Stomach (tissue), 8 donors: ENCODE measurements at regions not wholly inside any gene's neighbourhood (a gene's known extent, or its start where the extent isn't known, plus 50 kb on each side); places are given as distances from the start of the nearest gene placed in this dataset.
A peak's percentile ranks its signal among the peaks of the same experiment; 100 is the strongest.

ENCODE experiments used
- DNase-seq, 2 donors: peaks; one replicate each; pipeline versions ENCODE4 v3.0.0 to v3.0.0-alpha.2; 2013 to 2019
- H3K27ac ChIP-seq, 5 donors: fragments of 200-600 bp in 4 of 5; sonication (generic) in 4 of 5; one replicate each; pipeline ENCODE4 v1.5.1; 2013 to 2019; ENCODE audit warnings: mild to moderate bottlenecking in 1 of 5, moderate library complexity in 1 of 5
- H3K27me3 ChIP-seq, 3 donors: fragments of 200-600 bp; sonication (generic); one replicate each; pipeline ENCODE4 v1.5.1; 2017 to 2019; ENCODE audit warnings: mixed run types in 1 of 3
- H3K36me3 ChIP-seq, 4 donors: fragments of 200-600 bp; sonication (generic); 1 replicate in 3 of 4; 2 replicates in 1 of 4; pipeline ENCODE4 v1.5.1; 2016 to 2019
- H3K4me1 ChIP-seq, 4 donors: fragments of 200-600 bp; sonication (generic); one replicate each; pipeline ENCODE4 v1.5.1; 2016 to 2019
- H3K4me3 ChIP-seq, 4 donors: fragments of 200-600 bp; sonication (generic) in 3 of 4; one replicate each; pipeline ENCODE4 v1.5.1; 2016 to 2019; ENCODE audit warnings: mild to moderate bottlenecking in 1 of 4
- H3K9me3 ChIP-seq, 4 donors: fragments of 200-600 bp; sonication (generic); one replicate each; pipeline ENCODE4 v1.5.1; 2016 to 2019
- CTCF ChIP-seq, 7 experiments: fragments of 450-650 bp in 4 of 7; fragments of 200-600 bp in 3 of 7; sonication (generic) in 3 of 7; IDR thresholded peaks; one replicate each; pipeline ENCODE4 v1.5.1; 2016 to 2019; ENCODE audit warnings: antibody characterized with exemption in 7 of 7, control low read depth in 2 of 7, mild to moderate bottlenecking in 1 of 7
- EP300 ChIP-seq: sonication (generic); formaldehyde crosslinking; IDR thresholded peaks from one replicate; pipeline ENCODE4 v1.6.1; 2017; ENCODE audit warnings: antibody characterized with exemption
- POLR2A ChIP-seq, 4 donors: fragments of 450-650 bp; IDR thresholded peaks; one replicate each; pipeline ENCODE4 v1.6.1; 2016; ENCODE audit warnings: antibody characterized with exemption in 4 of 4, control low read depth in 2 of 4, mild to moderate bottlenecking in 1 of 4, moderate library complexity in 1 of 4
- POLR2AphosphoS5 ChIP-seq, 3 donors: sonication (generic); formaldehyde crosslinking; IDR thresholded peaks; one replicate each; pipeline ENCODE4 v1.6.1; 2016; ENCODE audit warnings: antibody characterized with exemption in 3 of 3
- WGBS, 5 donors: extraction: QIAGEN DNeasy Blood & Tissue Kit in 3 of 5; methylation state at CpG; one replicate each; pipeline versions ENCODE4 v1.1.5 to v1.1.7; 2013 to 2018; 5-methylcytosine and 5-hydroxymethylcytosine counted together
- intact Hi-C: fragments of 100-400 bp; cut with DNase I; formaldehyde crosslinking; loops from one replicate; pipeline ENCODE4 v1.15.1; 2023; ENCODE audit warnings: low total_unique reads
- donor health status: healthy with polysubstance abuse.
- donor health status: Bipolar disorder and iron deficiency.
- donor health status: healthy.

GRCh38 chr6:99867026-99867425 is 127.0 kb downstream of the MCHR2 start:
- H3K4me1 ChIP-seq: peaks cover 0 to 4% (median 0%) of the 10 kb centered on the region in 4 donors
- DNase-seq: no peak
- peaks cover 0 to 14% (median 4%) of the 10 kb centered on the region in 3 donors for H3K27me3 ChIP-seq
- no peak overlapping the region for H3K27ac ChIP-seq
- no peaks in the 10 kb centered on the region for H3K9me3 ChIP-seq
- WGBS, 5 donors: 29 to 39% (median 32%) methylated on average over 3 of the region's 3 CpGs
- no peak overlapping the region for H3K4me3 ChIP-seq
- intact Hi-C loops: no loop called here
- TF ChIP-seq POLR2AphosphoS5 (IDR thresholded peaks at IDR 0.05): no peak
- TF ChIP-seq EP300: no peak
- TF ChIP-seq POLR2A (IDR thresholded peaks at IDR 0.05): no peak
- TF ChIP-seq CTCF (IDR thresholded peaks at IDR 0.05): no peak
- no peaks in the 10 kb centered on the region for H3K36me3 ChIP-seq

GRCh38 chr6:99868074-99868702 is 125.8 kb downstream of the MCHR2 start:
- Histone ChIP-seq H3K9me3 (no peaks in the 10 kb centered on the region), H3K4me1 (peaks cover 0 to 4% (median 0%) of the 10 kb centered on the region in 4 donors), H3K27me3 (peaks cover 0 to 14% (median 4%) of the 10 kb centered on the region in 3 donors), H3K27ac (no peak overlapping the region), H3K36me3 (no peaks in the 10 kb centered on the region), H3K4me3 (no peak overlapping the region)
- TF ChIP-seq POLR2A (IDR thresholded peaks at IDR 0.05) (no peak), CTCF (IDR thresholded peaks at IDR 0.05) (peak in 5 of 7 experiments; percentile 32 to 72 (median 55))
- 2 to 10% (median 7%) methylated on average over 13 of the region's 13 CpGs for WGBS, 5 donors
- DNase-seq: peak; percentile 79 to 88
- intact Hi-C loops: no loop called here
